HepG2 (cell line): ENCODE measurements at regions not wholly inside any gene's neighbourhood (a gene's known extent, or its start where the extent isn't known, plus 50 kb on each side); places are given as distances from the start of the nearest gene placed in this dataset.

Experiments used
- ATAC-seq: fragments of 200-7000 bp; cut with Tn5 transposase; 3 replicates; pipeline ENCODE4 v1.9.1; 2020; ENCODE audit warnings: mild to moderate bottlenecking, moderate library complexity
- BruUV-seq: library from RNA; stranded (reverse); fragments of 400-500 nt; replicated peaks from 2 replicates; lab custom pipeline; 2021; lab: Mats Ljungman, UMichigan
- CTCF ChIA-PET: fragments of 300-600 bp; formaldehyde crosslinking; extraction: SDS; loops from one replicate; lab custom pipeline; 2021; ENCODE audit warnings: low total read pairs, inconsistent platforms, low intra/inter-chr PET ratio; lab: Yijun Ruan, JAX
- POLR2A ChIA-PET: fragments of 350-600 bp; sonication (Branson Sonifier 250); formaldehyde crosslinking; loops from one replicate; lab custom pipeline; 2020; ENCODE audit warnings: antibody characterized with exemption, inconsistent platforms; lab: Yijun Ruan, JAX
- DNase-seq: peaks from one replicate; pipeline ENCODE4 v3.0.0-alpha.2; 2015; ENCODE audit warnings: low spot score
- FAIRE-seq: peaks from 3 replicates; lab custom pipeline; 2011; peaks lifted over from hg19 to GRCh38; lab: Jason Lieb, UNC
- H2AFZ ChIP-seq: one replicate; pipeline ENCODE4 v1.6.1; 2011; ENCODE audit warnings: low read length, inconsistent platforms
- H3K27ac ChIP-seq: fragments of 300-600 bp; 3 replicates; pipeline ENCODE4 v1.8.0; 2011; ENCODE audit warnings: mixed run types, mild to moderate bottlenecking, mixed read lengths, low read length, inconsistent platforms; ENCODE audit not compliant: insufficient read depth; ENCODE audit errors: extremely low read length
- H3K27me3 ChIP-seq, 2 experiments: fragments of 200-600 bp in 1 of 2; 2 replicates in 1 of 2; 3 replicates in 1 of 2; pipeline versions ENCODE4 v1.6.0 to v1.8.0; 2011; ENCODE audit warnings: low read length in 2 of 2, mild to moderate bottlenecking in 2 of 2, moderate library complexity in 2 of 2, inconsistent platforms in 1 of 2; ENCODE audit not compliant: insufficient read depth in 2 of 2, control insufficient read depth in 1 of 2
- H3K36me3 ChIP-seq, 2 experiments: fragments of 200-600 bp in 1 of 2; replicated peaks in 1 of 2; 2 replicates in 1 of 2; 3 replicates in 1 of 2; pipeline versions ENCODE4 v1.5.1 to v1.8.0; 2011; ENCODE audit warnings: low read length in 2 of 2, inconsistent platforms in 1 of 2; ENCODE audit not compliant: insufficient read depth in 2 of 2, control insufficient read depth in 1 of 2
- H3K4me1 ChIP-seq: 2 replicates; pipeline ENCODE4 v1.5.1; 2012; ENCODE audit warnings: low read length, inconsistent platforms; ENCODE audit not compliant: insufficient read depth
- H3K4me2 ChIP-seq: 2 replicates; pipeline ENCODE4 v1.6.0; 2011; ENCODE audit warnings: low read depth, low read length, inconsistent platforms
- H3K4me3 ChIP-seq, 3 experiments: fragments of 200-600 bp in 1 of 3; sonication (generic), shearing (Covaris generic) in 1 of 3; replicated peaks in 1 of 3; 2 replicates each; pipeline ENCODE4 v1.5.1; 2011 to 2016; ENCODE audit warnings: low read length in 3 of 3, inconsistent platforms in 2 of 3, low read depth in 2 of 3, mild to moderate bottlenecking in 2 of 3, control low read depth in 1 of 3, mixed read lengths in 1 of 3; ENCODE audit not compliant: insufficient read depth in 1 of 3
- H3K79me2 ChIP-seq: one replicate; pipeline ENCODE4 v1.6.1; 2011; ENCODE audit warnings: low read length, inconsistent platforms; ENCODE audit not compliant: insufficient read depth
- H3K9ac ChIP-seq: 2 replicates; pipeline ENCODE4 v1.6.0; 2011; ENCODE audit warnings: mild to moderate bottlenecking, low read depth, low read length, inconsistent platforms; ENCODE audit not compliant: insufficient read depth
- H3K9me3 ChIP-seq: 2 replicates; pipeline ENCODE4 v1.5.1; 2012; ENCODE audit warnings: mild to moderate bottlenecking, low read length
- H4K20me1 ChIP-seq: 2 replicates; pipeline ENCODE4 v1.6.0; 2011; ENCODE audit warnings: inconsistent platforms, mild to moderate bottlenecking, low read length, moderate library complexity; ENCODE audit not compliant: insufficient read depth
- BCL6 ChIP-seq: IDR thresholded peaks from 2 replicates; pipeline ENCODE4 v1.6.1; 2016; ENCODE audit warnings: missing genetic modification reagents, missing compliant biosample characterization
- CEBPB ChIP-seq: IDR thresholded peaks from 2 replicates; pipeline ENCODE4 v1.6.1; 2011; ENCODE audit warnings: low read depth, low read length, improper control_type of control experiment, borderline replicate concordance
- CEBPG ChIP-seq: IDR thresholded peaks from 2 replicates; pipeline ENCODE4 v1.6.1; 2016
- CENPX ChIP-seq: sonication (generic); formaldehyde crosslinking; IDR thresholded peaks from 2 replicates; pipeline ENCODE4 v1.9.0; 2021; ENCODE audit warnings: mild to moderate bottlenecking, missing genetic modification reagents, moderate library complexity
- FOXC1 ChIP-seq: sonication (generic); formaldehyde crosslinking; IDR thresholded peaks from 2 replicates; pipeline ENCODE4 v1.8.0; 2022; ENCODE audit warnings: mild to moderate bottlenecking, missing genetic modification reagents, borderline replicate concordance
- HNRNPK ChIP-seq: fragments of 200-400 bp; formaldehyde crosslinking; IDR thresholded peaks from 2 replicates; pipeline ENCODE4 v1.6.1; 2018; ENCODE audit warnings: low read length, low read depth, moderate library complexity, mild to moderate bottlenecking; ENCODE audit not compliant: poor library complexity, severe bottlenecking
- NKX3-1 ChIP-seq: sonication (generic); formaldehyde crosslinking; IDR thresholded peaks from 2 replicates; pipeline ENCODE4 v1.5.0; 2020; ENCODE audit warnings: missing genetic modification reagents
- PHF20 ChIP-seq: sonication (generic); formaldehyde crosslinking; IDR thresholded peaks from 2 replicates; pipeline ENCODE4 v1.5.0; 2020; ENCODE audit warnings: mild to moderate bottlenecking, missing genetic modification reagents
- TERF1 ChIP-seq: sonication (generic); formaldehyde crosslinking; IDR thresholded peaks from 2 replicates; pipeline ENCODE4 v1.8.0; 2022; ENCODE audit warnings: mild to moderate bottlenecking, missing genetic modification reagents, moderate library complexity
- WGBS: methylation state at CpG from one replicate; pipeline ENCODE4 v1.1.6; 2017; ENCODE audit warnings: low lambda C conversion rate; 5-methylcytosine and 5-hydroxymethylcytosine counted together
- in situ Hi-C: cut with HindIII; loops from 2 replicates; pipeline ENCODE4 v1.10.0; 2017; ENCODE audit warnings: low pct_unique_long_range_greater_than_20kb; ENCODE audit not compliant: extremely low pct_ligation_motif_present
- intact Hi-C: fragments of 100-400 bp; cut with micrococcal nuclease; formaldehyde crosslinking; loops from one replicate; pipeline ENCODE4 v1.10.0; 2022; ENCODE audit not compliant: unreplicated experiment

DNA sequence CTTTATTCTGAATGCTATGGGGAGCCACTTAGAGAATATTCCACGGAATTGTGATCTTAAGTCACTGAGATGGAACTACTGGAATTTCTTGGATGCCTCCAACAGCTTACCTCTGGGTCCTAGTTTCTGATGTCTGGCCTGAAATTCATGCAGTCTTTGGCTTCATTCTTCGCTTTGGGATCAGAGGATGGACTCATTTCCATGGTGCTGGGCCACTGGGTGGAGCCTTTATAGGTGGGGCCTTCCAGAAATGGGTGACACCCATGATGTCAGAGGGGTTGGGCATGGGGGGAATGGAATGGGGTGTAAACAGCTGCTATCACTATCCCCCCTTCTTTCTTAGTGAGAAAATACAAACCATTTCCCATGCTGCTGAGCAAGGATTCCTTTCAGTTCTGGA lies 73.7 kb upstream of the FGGY start (continued):
- TF ChIP-seq TERF1 (CRISPR knock-in tag) (no peak), NKX3-1 (no peak), FOXC1 (no peak), PHF20 (CRISPR knock-in tag) (no peak), CENPX (CRISPR knock-in tag) (no peak)
- TF ChIP-seq, all 625 proteins: peak for 0

- peak; percentile 16; the same call in 1 of the 2 replicates for TF ChIP-seq CEBPG (CRISPR knock-in tag)
- TF ChIP-seq BCL6 (CRISPR knock-in tag) = peak; percentile 87
- TF ChIP-seq CEBPB = peak; percentile 74; the same call in 1 of the 2 replicates
- TF ChIP-seq HNRNPK = no peak
- H3K4me3 ChIP-seq = no peak overlapping the region
- FAIRE-seq (no peak), ATAC-seq (peak; percentile 53), DNase-seq (no peak)
- CTCF ChIA-PET = no interaction called here
- H3K27ac ChIP-seq = no peak overlapping the region
- H3K4me2 ChIP-seq = no peak overlapping the region
- no peaks in the 10 kb centered on the region for H3K79me2 ChIP-seq
- BruUV-seq = no TSS peak
- peaks cover 28% of the 10 kb centered on the region for H3K4me1 ChIP-seq
- intact Hi-C loops (no loop called here), in situ Hi-C loops (no loop called here)
- no peaks in the 10 kb centered on the region for H4K20me1 ChIP-seq
- no peaks in the 10 kb centered on the region for H3K36me3 ChIP-seq
- H3K9me3 ChIP-seq = no peaks in the 10 kb centered on the region
- 1% methylated on average over 3 of the region's 3 CpGs for WGBS
- 0 out of 5 replicates have a peak, but pooled peaks cover 0 to 7% of the 10 kb centered on the region in 2 experiments for H3K27me3 ChIP-seq
- no peak overlapping the region for H2AFZ ChIP-seq
- POLR2A ChIA-PET = interaction anchor here (2.4 kb wide), 1 partner anchor 73 kb away, joined by 7 read pairs; the partner anchor contains the start of gene FGGY
- H3K9ac ChIP-seq = no peak overlapping the region
Measured at GRCh38 chr1:59223989-59224634, 72.8 kb upstream of the FGGY start.
